IMR-90 (cell line): ENCODE measurements at regions not wholly inside any gene's neighbourhood (a gene's known extent, or its start where the extent isn't known, plus 50 kb on each side); places are given as distances from the start of the nearest gene placed in this dataset.

ENCODE experiments used
- ATAC-seq: fragments of 200-7000 bp; cut with Tn5 transposase; 2 replicates; pipeline ENCODE4 v1.9.1; 2020; ENCODE audit warnings: low read depth, mild to moderate bottlenecking, moderate library complexity
- BruUV-seq: library from RNA; stranded (reverse); fragments of 400-500 nt; replicated peaks from 2 replicates; lab custom pipeline; 2021; lab: Mats Ljungman, UMichigan
- CTCF ChIA-PET: fragments of 300-600 bp; formaldehyde crosslinking; extraction: SDS; loops from one replicate; lab custom pipeline; 2021; ENCODE audit warnings: antibody characterized with exemption; lab: Yijun Ruan, JAX
- POLR2A ChIA-PET: fragments of 300-600 bp; sonication (Branson Sonifier 250); formaldehyde crosslinking; loops from one replicate; lab custom pipeline; 2022; ENCODE audit warnings: antibody characterized with exemption; ENCODE audit not compliant: unreplicated experiment; lab: Charles Lee
- DNase-seq: peaks from one replicate; pipeline ENCODE4 v3.0.0; 2013
- H2AFZ ChIP-seq: replicated peaks from 2 replicates; pipeline ENCODE3; 2013; ENCODE audit warnings: low read length, mild to moderate bottlenecking; ENCODE audit not compliant: poor library complexity
- H2AK5ac ChIP-seq: 2 replicates; pipeline ENCODE4 v1.6.1; 2013; ENCODE audit warnings: low read depth, low read length, inconsistent platforms
- H2AK9ac ChIP-seq: replicated peaks from 2 replicates; pipeline ENCODE3; 2013; ENCODE audit warnings: mild to moderate bottlenecking, low read depth, low read length, moderate library complexity; ENCODE audit not compliant: poor library complexity
- H2BK120ac ChIP-seq: 2 replicates; pipeline ENCODE4 v1.6.1; 2013; ENCODE audit warnings: low read depth, low read length, inconsistent platforms
- H2BK15ac ChIP-seq: 3 replicates; pipeline ENCODE4 v1.6.1; 2013; ENCODE audit warnings: low read depth, low read length, inconsistent platforms
- H2BK20ac ChIP-seq: 2 replicates; pipeline ENCODE4 v1.6.1; 2013; ENCODE audit warnings: low read depth, mild to moderate bottlenecking, inconsistent platforms, low read length, moderate library complexity
- H2BK5ac ChIP-seq: 2 replicates; pipeline ENCODE4 v1.6.1; 2013; ENCODE audit warnings: mild to moderate bottlenecking, low read depth, low read length, inconsistent platforms; ENCODE audit not compliant: poor library complexity, severe bottlenecking
- H3K14ac ChIP-seq: replicated peaks from 2 replicates; pipeline ENCODE4 v1.6.1; 2013; ENCODE audit warnings: low read depth, low read length, inconsistent platforms
- H3K18ac ChIP-seq: 2 replicates; pipeline ENCODE4 v1.6.1; 2013; ENCODE audit warnings: low read depth, low read length, control low read depth
- H3K23ac ChIP-seq: 2 replicates; pipeline ENCODE4 v1.6.1; 2013; ENCODE audit warnings: low read depth, low read length, inconsistent platforms
- H3K27ac ChIP-seq: 2 replicates; pipeline ENCODE4 v1.5.1; 2013; ENCODE audit warnings: mild to moderate bottlenecking, control low read depth, low read length; ENCODE audit not compliant: insufficient read depth
- H3K27me3 ChIP-seq: 2 replicates; pipeline ENCODE4 v1.6.1; 2013; ENCODE audit warnings: low read length; ENCODE audit not compliant: control insufficient read depth, insufficient read depth
- H3K36me3 ChIP-seq: 2 replicates; pipeline ENCODE4 v1.6.1; 2013; ENCODE audit warnings: low read length, mixed read lengths; ENCODE audit not compliant: control insufficient read depth, insufficient read depth
- H3K4ac ChIP-seq: 2 replicates; pipeline ENCODE4 v1.6.1; 2013; ENCODE audit warnings: low read depth, low read length, inconsistent platforms
- H3K4me1 ChIP-seq: 2 replicates; pipeline ENCODE4 v1.6.1; 2013; ENCODE audit warnings: low read length, mixed read lengths; ENCODE audit not compliant: control insufficient read depth, insufficient read depth
- H3K4me2 ChIP-seq: 2 replicates; pipeline ENCODE4 v1.6.1; 2013; ENCODE audit warnings: low read depth, mild to moderate bottlenecking, control low read depth, low read length, moderate library complexity
- H3K4me3 ChIP-seq: 2 replicates; pipeline ENCODE4 v1.5.1; 2013; ENCODE audit warnings: low read depth, mild to moderate bottlenecking, control low read depth, low read length, moderate library complexity; ENCODE audit not compliant: insufficient read depth
- H3K56ac ChIP-seq: 2 replicates; pipeline ENCODE4 v1.6.1; 2013; ENCODE audit warnings: low read length, inconsistent platforms; ENCODE audit not compliant: insufficient read depth; ENCODE audit errors: extremely low read depth
- H3K79me1 ChIP-seq, 2 experiments: 2 replicates each; pipeline ENCODE4 v1.6.1; 2013; ENCODE audit warnings: low read length in 2 of 2, inconsistent platforms in 1 of 2, low read depth in 1 of 2
- H3K9ac ChIP-seq: 2 replicates; pipeline ENCODE4 v1.6.1; 2013; ENCODE audit warnings: low read depth, low read length, control low read depth
- H3K9me1 ChIP-seq: 2 replicates; pipeline ENCODE4 v1.6.1; 2013; ENCODE audit warnings: low read length, inconsistent platforms; ENCODE audit not compliant: insufficient read depth
- H3K9me3 ChIP-seq: 2 replicates; pipeline ENCODE4 v1.6.1; 2013; ENCODE audit warnings: low read length; ENCODE audit not compliant: control insufficient read depth, insufficient read depth
- H4K20me1 ChIP-seq: 2 replicates; pipeline ENCODE4 v1.6.1; 2013; ENCODE audit warnings: low read length, inconsistent platforms; ENCODE audit not compliant: insufficient read depth
- H4K5ac ChIP-seq: 2 replicates; pipeline ENCODE4 v1.6.1; 2013; ENCODE audit warnings: mild to moderate bottlenecking, low read depth, low read length, control low read depth
- H4K8ac ChIP-seq, 2 experiments: 2 replicates each; pipeline ENCODE4 v1.6.1; 2013; ENCODE audit warnings: low read depth in 2 of 2, low read length in 2 of 2, control low read depth in 1 of 2, inconsistent platforms in 1 of 2
- H4K91ac ChIP-seq: 2 replicates; pipeline ENCODE4 v1.6.1; 2013; ENCODE audit warnings: low read depth, low read length, inconsistent platforms; ENCODE audit not compliant: insufficient read depth
- FOS ChIP-seq: fragments of 150-350 bp; IDR thresholded peaks from 2 replicates; pipeline ENCODE4 v1.6.1; 2016; ENCODE audit warnings: low read depth, low read length
- MAZ ChIP-seq: IDR thresholded peaks from 2 replicates; pipeline ENCODE4 v1.6.1; 2012; ENCODE audit warnings: low read depth, mild to moderate bottlenecking, low read length, improper control_type of control experiment, moderate library complexity, borderline replicate concordance
- POLR2A ChIP-seq: IDR thresholded peaks from 2 replicates; pipeline ENCODE4 v1.6.1; 2012; ENCODE audit warnings: mild to moderate bottlenecking, low read depth, low read length
- RAD21 ChIP-seq: IDR thresholded peaks from 2 replicates; pipeline ENCODE4 v1.6.1; 2012; ENCODE audit warnings: low read length, improper control_type of control experiment
- RFX5 ChIP-seq: IDR thresholded peaks from 2 replicates; pipeline ENCODE4 v1.8.0; 2012; ENCODE audit warnings: low read depth, mild to moderate bottlenecking, low read length, moderate library complexity
- WGBS, 2 experiments: methylation state at CpG; one replicate each; pipeline versions ENCODE4 v1.1.5 to v1.1.7; 2013; ENCODE audit warnings: missing lambda C conversion rate in 2 of 2; ENCODE audit not compliant: insufficient read length in 1 of 2; ENCODE audit errors: extremely low coverage in 2 of 2; 5-methylcytosine and 5-hydroxymethylcytosine counted together
- dilution Hi-C: fragments of 300-500 bp; cut with HindIII; formaldehyde crosslinking; loops from one replicate; pipeline ENCODE4 v1.14.3; 2018; ENCODE audit warnings: low sequenced_read_pairs; ENCODE audit not compliant: unreplicated experiment
- in situ Hi-C: fragments of 300-500 bp; cut with MboI; formaldehyde crosslinking; loops from 3 replicates; pipeline ENCODE4 v1.14.3; 2019; ENCODE audit warnings: low sequenced_read_pairs, inconsistent platforms, mixed read lengths
- intact Hi-C: fragments of 100-400 bp; cut with micrococcal nuclease; formaldehyde crosslinking; loops from 2 replicates; pipeline ENCODE4 v1.10.0; 2022

DNA sequence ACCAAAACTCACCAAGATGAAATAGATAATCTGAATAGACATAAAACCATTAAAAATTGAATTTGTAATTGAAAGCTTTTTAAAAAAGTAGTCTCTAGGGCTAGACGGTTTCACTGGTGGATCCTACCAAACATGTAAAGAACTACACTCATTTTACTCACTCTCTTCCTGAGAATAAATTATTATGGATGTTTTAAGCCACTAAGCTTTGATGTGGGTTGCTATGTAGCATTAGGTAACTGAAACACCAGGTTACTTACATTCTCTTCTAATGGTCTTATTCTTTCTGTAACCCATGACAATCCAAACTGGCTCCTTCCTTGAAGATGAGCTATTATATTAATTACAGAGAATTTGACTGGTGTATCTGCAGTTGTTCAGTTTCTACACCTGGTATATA is 385.1 kb downstream of the PPP1R2C start:
- Histone ChIP-seq H3K27ac (no peak overlapping the region), H2AK9ac (no peak overlapping the region), H4K8ac (no peak overlapping the region), H3K27me3 (peaks cover 3% of the 10 kb centered on the region; the same call in 1 of the 2 replicates), H2BK15ac (no peak overlapping the region), H3K4me3 (no peak overlapping the region), H3K4me1 (no peaks in the 10 kb centered on the region), H3K14ac (no peak overlapping the region), H4K91ac (no peak overlapping the region), H2BK5ac (no peak overlapping the region), H3K36me3 (no peaks in the 10 kb centered on the region), H4K20me1 (no peaks in the 10 kb centered on the region), H2AK5ac (no peak overlapping the region), H2BK20ac (no peak overlapping the region), H4K5ac (no peak overlapping the region), H3K9me3 (no peaks in the 10 kb centered on the region), H3K9me1 (no peaks in the 10 kb centered on the region), H2AFZ (no peak overlapping the region), H3K56ac (no peak overlapping the region), H3K23ac (no peak overlapping the region), H3K9ac (no peak overlapping the region), H3K79me1 (no peaks in the 10 kb centered on the region), H3K18ac (no peak overlapping the region), H3K4me2 (no peak overlapping the region), H3K4ac (no peak overlapping the region), H2BK120ac (no peak overlapping the region)
- ATAC-seq (no peak), DNase-seq (no peak)
- CTCF ChIA-PET, result interaction anchor here (0.6 kb wide), 1 partner anchor 564 kb away, joined by 5 read pairs; no protein-coding TSS in a partner anchor
- no TSS peak for BruUV-seq
- TF ChIP-seq MAZ (no peak), FOS (no peak), RAD21 (no peak), POLR2A (no peak), RFX5 (no peak)
- intact Hi-C loops, result no loop called here
- in situ Hi-C loops, result no loop called here
- dilution Hi-C loops, result no loop called here
- WGBS, 2 experiments, result no CpG with 5 or more reads among the region's 1 CpG
- POLR2A ChIA-PET, result no interaction called here
